ENCODE measurements at regions not wholly inside any gene's neighbourhood (a gene's known extent, or its start where the extent isn't known, plus 50 kb on each side); places are given as distances from the start of the nearest gene placed in this dataset.
A peak's percentile ranks its signal among the peaks of the same experiment; 100 is the strongest.

DNA sequence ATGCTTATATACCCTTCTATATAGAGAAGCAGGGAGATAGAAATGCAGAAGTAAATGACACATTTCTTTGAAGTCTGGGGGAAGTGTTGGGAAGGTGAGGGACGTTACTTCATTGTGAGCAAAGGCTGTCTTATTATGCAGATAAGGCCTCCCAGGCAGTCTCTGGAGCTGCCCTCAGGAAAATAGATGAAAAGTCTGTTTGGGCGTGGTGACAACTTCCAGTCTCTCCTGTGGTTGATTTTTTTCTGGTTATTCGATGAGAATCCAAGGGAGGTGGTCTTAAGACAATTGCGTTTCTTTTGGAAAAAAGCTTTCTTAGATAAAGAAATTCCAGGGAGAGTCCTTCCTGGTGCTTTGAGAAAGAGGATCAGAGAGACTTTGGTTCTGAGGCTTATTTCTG, 84.0 kb downstream of the NEUROD6 start:
- TF ChIP-seq, protein P1, sequence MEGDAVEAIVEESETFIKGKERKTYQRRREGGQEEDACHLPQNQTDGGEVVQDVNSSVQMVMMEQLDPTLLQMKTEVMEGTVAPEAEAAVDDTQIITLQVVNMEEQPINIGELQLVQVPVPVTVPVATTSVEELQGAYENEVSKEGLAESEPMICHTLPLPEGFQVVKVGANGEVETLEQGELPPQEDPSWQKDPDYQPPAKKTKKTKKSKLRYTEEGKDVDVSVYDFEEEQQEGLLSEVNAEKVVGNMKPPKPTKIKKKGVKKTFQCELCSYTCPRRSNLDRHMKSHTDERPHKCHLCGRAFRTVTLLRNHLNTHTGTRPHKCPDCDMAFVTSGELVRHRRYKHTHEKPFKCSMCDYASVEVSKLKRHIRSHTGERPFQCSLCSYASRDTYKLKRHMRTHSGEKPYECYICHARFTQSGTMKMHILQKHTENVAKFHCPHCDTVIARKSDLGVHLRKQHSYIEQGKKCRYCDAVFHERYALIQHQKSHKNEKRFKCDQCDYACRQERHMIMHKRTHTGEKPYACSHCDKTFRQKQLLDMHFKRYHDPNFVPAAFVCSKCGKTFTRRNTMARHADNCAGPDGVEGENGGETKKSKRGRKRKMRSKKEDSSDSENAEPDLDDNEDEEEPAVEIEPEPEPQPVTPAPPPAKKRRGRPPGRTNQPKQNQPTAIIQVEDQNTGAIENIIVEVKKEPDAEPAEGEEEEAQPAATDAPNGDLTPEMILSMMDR (IDR thresholded peaks at IDR 0.05): no peak
- TF ChIP-seq ZFX (IDR thresholded peaks at IDR 0.05; ENCODE audit: borderline replicate concordance): no peak
- no peak overlapping the region for H3K27ac ChIP-seq

DNA sequence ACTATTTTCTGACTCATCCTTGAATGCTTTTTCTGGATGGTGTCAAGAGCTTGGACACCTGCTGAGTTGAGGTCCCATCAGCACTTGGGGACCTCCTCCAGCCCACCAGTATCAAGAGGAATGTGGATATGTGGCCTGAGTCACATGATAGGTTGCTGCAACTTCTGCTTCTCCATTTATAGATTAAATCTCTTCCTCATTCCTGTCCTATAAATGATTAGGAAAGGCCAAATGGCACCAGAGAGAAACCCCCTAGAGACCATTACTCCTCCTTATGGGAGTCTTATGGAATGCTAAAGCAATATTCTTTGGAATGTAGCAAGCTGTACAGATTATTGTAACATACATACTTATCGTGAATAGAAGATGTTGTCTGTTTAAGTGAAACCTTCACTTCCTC, 85.6 kb downstream of the NEUROD6 start:
- TF ChIP-seq, protein P1 (IDR thresholded peaks at IDR 0.05): no peak
- no peak for TF ChIP-seq ZFX (IDR thresholded peaks at IDR 0.05; ENCODE audit: borderline replicate concordance)
- no peak overlapping the region for H3K27ac ChIP-seq

DNA sequence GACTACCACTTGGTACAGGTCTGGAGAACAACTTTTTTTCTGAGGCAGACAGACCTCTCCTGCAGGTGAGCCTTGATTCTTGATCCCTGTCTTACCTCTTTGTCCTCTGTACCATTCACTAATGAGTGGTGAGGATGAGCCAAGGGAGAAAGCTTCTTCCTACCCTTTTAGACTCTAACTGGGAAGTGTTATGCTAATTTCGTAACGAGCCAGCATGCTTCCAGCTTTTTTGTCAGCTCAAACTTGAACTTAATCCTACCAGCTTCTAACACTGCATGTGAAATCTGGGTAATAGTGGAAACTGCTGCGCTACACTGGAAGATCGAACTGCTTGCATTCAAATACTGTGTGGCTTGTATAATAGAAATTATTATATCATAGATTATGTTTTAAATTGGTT, 87.0 kb downstream of the NEUROD6 start:
- TF ChIP-seq, protein P1 (IDR thresholded peaks at IDR 0.05): no peak
- TF ChIP-seq ZFX (IDR thresholded peaks at IDR 0.05; ENCODE audit: borderline replicate concordance): no peak
- H3K27ac ChIP-seq: no peak overlapping the region

DNA sequence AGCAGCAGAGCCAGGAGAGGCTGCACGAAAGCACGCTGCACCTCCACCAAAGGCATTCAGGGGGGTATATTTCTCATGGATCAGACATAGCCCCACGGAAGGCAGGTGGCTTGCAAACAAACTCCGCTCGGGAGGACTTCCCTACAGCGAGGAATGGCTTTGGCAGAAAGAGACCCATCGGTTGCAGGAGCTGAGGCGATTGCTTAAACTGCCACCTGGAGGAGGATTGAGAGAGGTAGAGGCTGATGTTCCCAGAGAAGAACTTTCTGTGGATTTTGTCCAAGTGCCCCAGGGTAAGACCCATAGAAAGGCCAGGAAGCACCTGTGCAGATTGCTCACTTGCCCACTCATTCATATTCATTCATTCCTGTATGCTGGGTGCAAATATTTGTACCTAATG, 89.1 kb downstream of the NEUROD6 start:
- TF ChIP-seq, protein P1 (IDR thresholded peaks at IDR 0.05): peak; percentile 27
- no peak for TF ChIP-seq ZFX (IDR thresholded peaks at IDR 0.05; ENCODE audit: borderline replicate concordance)
- H3K27ac ChIP-seq: no peak overlapping the region

DNA sequence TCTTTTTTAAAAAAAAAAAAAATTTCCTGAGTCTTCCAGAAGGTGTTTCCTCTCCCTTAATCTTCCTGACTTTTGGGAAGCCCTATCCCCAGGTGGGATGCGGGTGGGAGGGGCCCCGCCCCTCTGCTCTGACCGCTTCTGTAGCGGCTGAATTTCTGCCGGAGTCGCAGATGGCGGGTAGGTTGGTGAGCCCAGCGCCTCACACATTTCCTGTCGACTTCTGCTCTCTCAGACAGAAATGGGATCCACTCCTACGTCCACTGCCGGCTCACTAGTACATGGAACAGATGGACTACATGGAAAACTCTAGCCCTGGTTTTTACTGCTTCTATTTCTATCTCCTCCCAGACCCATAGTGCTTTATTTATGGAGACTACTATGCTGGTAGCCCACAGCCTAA, 90.9 kb downstream of the NEUROD6 start:
- TF ChIP-seq, protein P1 (IDR thresholded peaks at IDR 0.05): no peak
- TF ChIP-seq ZFX (IDR thresholded peaks at IDR 0.05; ENCODE audit: borderline replicate concordance): no peak
- H3K27ac ChIP-seq: no peak overlapping the region

DNA sequence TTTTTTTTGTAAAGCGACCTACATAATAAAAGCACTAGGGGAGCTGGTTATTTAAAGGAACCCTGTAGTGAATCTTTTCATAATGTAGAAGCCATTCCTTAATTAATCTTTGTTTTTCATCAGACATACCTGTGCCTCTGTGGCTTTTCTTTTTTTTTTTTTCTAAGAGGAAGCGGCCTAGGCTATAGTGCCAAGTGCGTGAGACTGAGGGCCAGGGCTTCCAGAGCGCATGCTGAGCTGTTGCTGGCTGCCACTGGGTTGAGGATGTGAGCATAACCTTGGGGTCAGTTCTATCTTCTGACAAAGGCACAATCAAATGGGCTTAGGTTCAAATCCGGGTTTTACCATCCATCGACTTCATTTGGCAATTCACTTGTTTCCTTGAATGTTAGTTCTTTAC, 103.7 kb downstream of the NEUROD6 start:
- no peak for TF ChIP-seq ZFX (IDR thresholded peaks at IDR 0.05; ENCODE audit: borderline replicate concordance)
- TF ChIP-seq, protein P1 (IDR thresholded peaks at IDR 0.05): no peak

DNA sequence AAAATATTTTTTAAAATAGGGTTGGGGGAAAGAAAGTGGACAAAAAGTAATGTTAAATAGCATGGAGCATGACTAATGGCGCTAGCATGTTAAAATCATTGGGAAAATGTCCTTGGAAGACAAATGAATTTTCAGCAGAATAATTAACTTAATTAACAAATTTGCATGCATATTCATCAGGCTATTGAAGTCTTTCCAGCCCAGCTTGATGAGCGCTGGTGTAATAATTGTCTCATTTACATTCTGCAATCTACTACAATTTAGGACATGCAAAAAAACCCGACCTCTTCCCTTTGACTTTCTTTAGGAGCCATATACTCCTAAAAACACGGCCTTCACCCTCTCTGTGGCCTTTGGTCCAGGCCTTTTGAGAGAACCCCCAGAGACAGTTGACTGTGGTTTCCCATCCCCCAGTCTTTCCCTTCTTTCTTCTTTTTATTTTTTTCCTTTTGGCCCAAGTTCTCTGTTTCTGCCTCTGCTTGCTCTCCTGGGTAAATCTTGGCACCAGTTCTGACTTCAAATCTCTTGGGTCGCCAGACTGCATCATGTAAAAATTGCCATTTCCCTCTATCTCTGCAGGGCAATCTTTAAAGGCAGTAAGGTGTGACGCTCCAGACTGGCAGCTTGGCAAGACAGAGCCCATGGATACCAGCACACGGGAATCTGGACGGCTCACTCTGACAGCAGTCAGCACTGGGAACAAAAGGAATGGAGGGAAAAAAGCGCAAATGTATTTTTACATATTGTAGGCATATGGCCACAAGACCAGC, 105.5 kb downstream of the NEUROD6 start:
- H3K27ac ChIP-seq: no peak overlapping the region
- TF ChIP-seq, protein P1 (IDR thresholded peaks at IDR 0.05): no peak
- TF ChIP-seq ZFX (IDR thresholded peaks at IDR 0.05; ENCODE audit: borderline replicate concordance): no peak

More for the DNA sequence above, 103.7 kb downstream of the NEUROD6 start:
- no peak overlapping the region for H3K27ac ChIP-seq
